ENCODE measurements at regions not wholly inside any gene's neighbourhood (a gene's known extent, or its start where the extent isn't known, plus 50 kb on each side); places are given as distances from the start of the nearest gene placed in this dataset.

DNA sequence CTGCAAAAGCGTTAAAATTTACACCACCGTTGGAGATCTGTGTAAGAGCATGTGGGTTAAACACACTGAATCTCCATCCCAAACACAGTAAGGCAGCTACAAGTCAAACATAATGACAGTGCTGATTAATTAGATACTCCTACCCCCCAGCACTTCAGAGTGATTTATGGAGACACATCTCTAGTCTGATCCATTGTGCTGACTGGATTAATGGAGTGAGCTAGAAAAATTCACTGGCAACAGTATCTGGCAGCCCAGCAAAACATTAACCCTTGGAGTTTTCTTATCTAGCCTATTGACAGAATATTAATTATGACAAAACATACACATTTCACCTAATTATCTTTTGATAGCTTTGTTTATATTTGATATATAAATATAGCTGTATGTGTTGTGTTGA is 188.6 kb upstream of the ISL1 start:
- H3K4me2 ChIP-seq (ENCODE audit: unreplicated experiment): no peak overlapping the region
- H2AFZ ChIP-seq: no peak overlapping the region
- H3K27ac ChIP-seq: no peak overlapping the region
- no peaks in the 10 kb centered on the region for H3K79me2 ChIP-seq (ENCODE audit: insufficient read depth)
- no peaks in the 10 kb centered on the region for H3K9me3 ChIP-seq (ENCODE audit: low read depth)
- no peaks in the 10 kb centered on the region for H3F3A ChIP-seq (ENCODE audit: insufficient read depth)
- no peak for DNase-seq
- H4K20me1 ChIP-seq (ENCODE audit: insufficient read depth): no peaks in the 10 kb centered on the region
- in situ Hi-C loops (cut with MboI): no loop called here
- no peaks in the 10 kb centered on the region; the same call in 1 of the 2 replicates for H3K27me3 ChIP-seq (replicated peaks; ENCODE audit: insufficient read depth)
- no peak overlapping the region for H3K9ac ChIP-seq
- H3K36me3 ChIP-seq (ENCODE audit: low read depth): no peaks in the 10 kb centered on the region
- no peak for TF ChIP-seq EZH2phosphoT487 (IDR thresholded peaks at IDR 0.05; ENCODE audit: insufficient read depth, low read depth)
- no peak for TF ChIP-seq EZH2 (IDR thresholded peaks at IDR 0.05; ENCODE audit: insufficient read depth, poor library complexity, severe bottlenecking)
- 4% methylated on average over 2 of the region's 2 CpGs for WGBS, 2 experiments (ENCODE audit: low coverage in 1 of 2, low lambda C conversion rate in 2 of 2, missing lambda C conversion rate in 2 of 2)
- no peaks in the 10 kb centered on the region for H3K4me1 ChIP-seq (ENCODE audit: insufficient read depth)
- no peaks in the 10 kb centered on the region for H3K9me2 ChIP-seq (ENCODE audit: insufficient read depth)
- H3K4me3 ChIP-seq: no peak overlapping the region

DNA sequence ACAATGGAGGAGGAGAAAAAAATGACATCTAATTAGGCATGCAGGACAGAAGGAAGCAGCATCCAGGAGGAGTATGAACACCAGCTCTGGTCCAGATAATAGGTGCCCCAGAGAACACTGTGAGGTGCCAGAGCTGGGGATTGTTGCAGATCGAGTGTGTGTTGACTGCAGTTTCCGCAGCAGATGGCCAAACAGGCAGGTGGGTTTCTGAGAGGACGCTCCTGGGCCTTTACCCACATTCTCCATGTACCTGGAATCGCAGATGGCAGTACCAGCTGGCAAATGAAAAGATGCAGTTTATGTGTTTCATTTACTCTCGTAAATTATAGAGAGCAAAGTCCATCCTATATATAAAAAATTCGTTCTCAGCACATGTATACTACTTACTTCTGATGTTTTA is 182.2 kb upstream of the ISL1 start:
- 10 to 26% methylated on average over 6 of the region's 6 CpGs for whole genome bisulfite sequencing, 2 experiments (ENCODE audit: low coverage in 1 of 2, low lambda C conversion rate in 2 of 2, missing lambda C conversion rate in 2 of 2)
- Histone ChIP-seq H3K9me3 (ENCODE audit: low read depth) (no peaks in the 10 kb centered on the region), H3K4me2 (ENCODE audit: unreplicated experiment) (no peak overlapping the region), H3K27ac (no peak overlapping the region), H3F3A (ENCODE audit: insufficient read depth) (no peaks in the 10 kb centered on the region), H3K9me2 (ENCODE audit: insufficient read depth) (no peaks in the 10 kb centered on the region), H3K36me3 (ENCODE audit: low read depth) (no peaks in the 10 kb centered on the region), H3K4me1 (ENCODE audit: insufficient read depth) (no peaks in the 10 kb centered on the region), H4K20me1 (ENCODE audit: insufficient read depth) (no peaks in the 10 kb centered on the region), H3K4me3 (no peak overlapping the region), H3K79me2 (ENCODE audit: insufficient read depth) (no peaks in the 10 kb centered on the region), H3K9ac (no peak overlapping the region), H3K27me3 (replicated peaks; ENCODE audit: insufficient read depth) (no peaks in the 10 kb centered on the region), H2AFZ (no peak overlapping the region)
- TF ChIP-seq EZH2phosphoT487 (IDR thresholded peaks at IDR 0.05; ENCODE audit: insufficient read depth, low read depth) (no peak), EZH2 (IDR thresholded peaks at IDR 0.05; ENCODE audit: insufficient read depth, poor library complexity, severe bottlenecking) (no peak)
- in situ Hi-C loops (cut with MboI): no loop called here
- DNase-seq: no peak

DNA sequence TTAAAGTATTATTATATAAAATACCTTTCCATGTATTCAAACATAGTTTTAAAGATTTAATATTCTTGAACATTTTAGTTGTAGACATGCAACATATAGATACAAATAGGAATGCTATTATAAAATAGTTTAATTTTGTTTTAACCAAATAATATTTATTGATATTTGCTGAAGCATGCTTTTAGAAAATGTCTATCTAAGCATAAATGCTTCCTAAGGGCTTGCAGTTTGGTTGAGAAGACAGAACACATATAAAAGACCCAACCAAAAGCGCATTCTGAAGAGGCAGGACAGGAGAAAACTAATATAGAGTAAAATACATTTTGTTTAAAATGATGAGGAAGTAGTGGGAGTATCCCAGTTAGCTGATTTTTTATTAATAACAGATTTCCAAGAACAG is 181.5 kb upstream of the ISL1 start:
- no peak overlapping the region for H3K9ac ChIP-seq
- no peaks in the 10 kb centered on the region for H3K27me3 ChIP-seq (replicated peaks; ENCODE audit: insufficient read depth)
- no peak overlapping the region for H3K4me3 ChIP-seq
- no peaks in the 10 kb centered on the region for H3K36me3 ChIP-seq (ENCODE audit: low read depth)
- H3K9me2 ChIP-seq (ENCODE audit: insufficient read depth): no peaks in the 10 kb centered on the region
- H3F3A ChIP-seq (ENCODE audit: insufficient read depth): no peaks in the 10 kb centered on the region
- no peak overlapping the region for H2AFZ ChIP-seq
- 2 to 5% methylated on average over 1 of the region's 1 CpG for WGBS, 2 experiments (ENCODE audit: low coverage in 1 of 2, low lambda C conversion rate in 2 of 2, missing lambda C conversion rate in 2 of 2)
- no peak for DNase-seq
- no peak overlapping the region for H3K4me2 ChIP-seq (ENCODE audit: unreplicated experiment)
- TF ChIP-seq EZH2 (IDR thresholded peaks at IDR 0.05; ENCODE audit: insufficient read depth, poor library complexity, severe bottlenecking) (no peak), EZH2phosphoT487 (IDR thresholded peaks at IDR 0.05; ENCODE audit: insufficient read depth, low read depth) (no peak)
- no peaks in the 10 kb centered on the region for H3K9me3 ChIP-seq (ENCODE audit: low read depth)
- in situ Hi-C loops (cut with MboI): no loop called here
- no peaks in the 10 kb centered on the region for H3K79me2 ChIP-seq (ENCODE audit: insufficient read depth)
- no peak overlapping the region for H3K27ac ChIP-seq
- H4K20me1 ChIP-seq (ENCODE audit: insufficient read depth): no peaks in the 10 kb centered on the region
- H3K4me1 ChIP-seq (ENCODE audit: insufficient read depth): no peaks in the 10 kb centered on the region

DNA sequence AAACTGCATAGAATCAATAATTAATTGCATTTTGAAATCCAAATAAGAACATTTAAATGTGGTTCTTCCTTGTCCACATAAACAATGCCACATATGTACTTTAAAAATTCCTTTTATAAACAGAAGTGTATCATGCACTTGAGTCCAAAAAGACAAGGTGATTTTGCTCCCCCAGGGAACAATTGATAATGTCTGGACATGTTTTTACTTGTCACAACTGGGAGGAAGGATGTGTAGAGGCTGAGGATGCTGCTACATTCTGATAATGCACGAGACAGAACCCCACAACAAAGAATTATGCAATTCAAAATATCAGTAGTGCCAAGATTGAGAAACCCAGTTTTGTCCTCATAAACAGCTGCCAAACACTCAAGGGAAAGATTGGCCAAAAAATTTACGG is 181.1 kb upstream of the ISL1 start:
- in situ Hi-C loops (cut with MboI): no loop called here
- H3F3A ChIP-seq (ENCODE audit: insufficient read depth): no peaks in the 10 kb centered on the region
- H3K27ac ChIP-seq: no peak overlapping the region
- H3K79me2 ChIP-seq (ENCODE audit: insufficient read depth): no peaks in the 10 kb centered on the region
- H3K27me3 ChIP-seq (replicated peaks; ENCODE audit: insufficient read depth): no peaks in the 10 kb centered on the region
- H2AFZ ChIP-seq: no peak overlapping the region
- H3K36me3 ChIP-seq (ENCODE audit: low read depth): no peaks in the 10 kb centered on the region
- H3K9ac ChIP-seq: no peak overlapping the region
- H3K9me3 ChIP-seq (ENCODE audit: low read depth): no peaks in the 10 kb centered on the region
- DNase-seq: no peak
- H3K4me2 ChIP-seq (ENCODE audit: unreplicated experiment): no peak overlapping the region
- no peak overlapping the region for H3K4me3 ChIP-seq
- H3K4me1 ChIP-seq (ENCODE audit: insufficient read depth): no peaks in the 10 kb centered on the region
- TF ChIP-seq EZH2phosphoT487 (IDR thresholded peaks at IDR 0.05; ENCODE audit: insufficient read depth, low read depth) (no peak), EZH2 (IDR thresholded peaks at IDR 0.05; ENCODE audit: insufficient read depth, poor library complexity, severe bottlenecking) (no peak)
- no peaks in the 10 kb centered on the region for H4K20me1 ChIP-seq (ENCODE audit: insufficient read depth)
- WGBS, 2 experiments (ENCODE audit: low coverage in 1 of 2, low lambda C conversion rate in 2 of 2, missing lambda C conversion rate in 2 of 2): 0 to 6% methylated on average over 2 of the region's 2 CpGs
- no peaks in the 10 kb centered on the region for H3K9me2 ChIP-seq (ENCODE audit: insufficient read depth)

DNA sequence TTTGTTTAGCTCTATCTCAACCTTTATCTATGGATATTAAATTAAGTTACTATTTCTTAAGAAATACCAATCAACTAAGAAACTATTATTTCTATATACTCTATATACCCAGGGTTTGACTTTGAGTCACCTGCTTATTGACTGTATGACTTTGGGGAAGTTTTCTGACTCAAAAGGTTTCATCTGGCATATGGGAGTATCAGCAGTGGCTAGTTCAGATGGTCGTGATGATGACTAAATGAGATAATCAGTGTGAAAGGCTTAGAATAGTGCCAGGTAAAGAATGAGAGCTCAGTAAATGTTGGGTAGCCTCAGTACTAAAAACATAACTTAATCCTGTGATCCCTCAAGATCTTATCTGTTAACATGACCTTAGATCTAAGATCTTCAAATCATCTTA is 179.7 kb upstream of the ISL1 start:
- H4K20me1 ChIP-seq (ENCODE audit: insufficient read depth): no peaks in the 10 kb centered on the region
- H3K9me2 ChIP-seq (ENCODE audit: insufficient read depth): no peaks in the 10 kb centered on the region
- no peak overlapping the region for H3K4me3 ChIP-seq
- in situ Hi-C loops (cut with MboI): no loop called here
- H3K79me2 ChIP-seq (ENCODE audit: insufficient read depth): no peaks in the 10 kb centered on the region
- no peak overlapping the region for H3K4me2 ChIP-seq (ENCODE audit: unreplicated experiment)
- H3K27ac ChIP-seq: no peak overlapping the region
- H3K36me3 ChIP-seq (ENCODE audit: low read depth): no peaks in the 10 kb centered on the region
- TF ChIP-seq EZH2 (IDR thresholded peaks at IDR 0.05; ENCODE audit: insufficient read depth, poor library complexity, severe bottlenecking): no peak
- whole genome bisulfite sequencing, 2 experiments (ENCODE audit: low coverage in 1 of 2, low lambda C conversion rate in 2 of 2, missing lambda C conversion rate in 2 of 2): 5% methylated on average over 1 of the region's 1 CpG
- H3F3A ChIP-seq (ENCODE audit: insufficient read depth): no peaks in the 10 kb centered on the region
- no peak overlapping the region for H2AFZ ChIP-seq
- no peak overlapping the region for H3K9ac ChIP-seq
- no peaks in the 10 kb centered on the region for H3K27me3 ChIP-seq (replicated peaks; ENCODE audit: insufficient read depth)
- DNase-seq: no peak
- H3K9me3 ChIP-seq (ENCODE audit: low read depth): no peaks in the 10 kb centered on the region
- no peaks in the 10 kb centered on the region for H3K4me1 ChIP-seq (ENCODE audit: insufficient read depth)
